GM13976 (cell line): ENCODE measurements at regions not wholly inside any gene's neighbourhood (a gene's known extent, or its start where the extent isn't known, plus 50 kb on each side); places are given as distances from the start of the nearest gene placed in this dataset.

Experiments
- DNase-seq: peaks from one replicate; pipeline ENCODE4 v3.0.0; 2012; ENCODE audit warnings: low spot score
- in situ Hi-C: fragments of 300-500 bp; cut with MboI; formaldehyde crosslinking; loops from one replicate; pipeline ENCODE4 v1.12.0; 2022; ENCODE audit warnings: low sequenced_read_pairs, mixed read lengths, inconsistent platforms; ENCODE audit not compliant: unreplicated experiment
- TF ChIP-seq, protein P1 (sequence below): IDR thresholded peaks from 2 replicates; pipeline ENCODE4 v1.5.1; 2012; ENCODE audit warnings: borderline replicate concordance, mild to moderate bottlenecking; ENCODE audit not compliant: insufficient read depth; ENCODE audit errors: extremely low read depth, missing control alignments, control extremely low read depth

DNA sequence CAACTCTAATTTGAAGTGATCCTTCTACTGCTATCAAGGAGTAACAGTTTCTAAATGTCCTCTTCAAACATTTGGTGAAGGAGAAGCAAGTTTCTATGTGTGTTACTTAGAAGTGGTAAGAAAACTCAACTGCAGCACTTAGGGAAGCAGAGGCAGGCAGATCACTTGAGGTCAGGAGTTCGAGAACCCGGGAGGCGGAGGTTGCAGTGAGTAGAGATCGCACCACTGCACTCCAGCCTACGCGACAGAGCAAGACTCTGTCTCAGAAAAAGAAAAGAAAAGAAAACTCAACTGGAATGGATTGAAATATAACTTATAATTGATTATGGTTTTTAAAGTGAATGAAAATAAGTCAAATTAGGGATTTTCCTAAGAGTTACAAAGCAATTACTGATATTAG is 169.7 kb upstream of the ATP2B1 start:
- TF ChIP-seq, protein P1, sequence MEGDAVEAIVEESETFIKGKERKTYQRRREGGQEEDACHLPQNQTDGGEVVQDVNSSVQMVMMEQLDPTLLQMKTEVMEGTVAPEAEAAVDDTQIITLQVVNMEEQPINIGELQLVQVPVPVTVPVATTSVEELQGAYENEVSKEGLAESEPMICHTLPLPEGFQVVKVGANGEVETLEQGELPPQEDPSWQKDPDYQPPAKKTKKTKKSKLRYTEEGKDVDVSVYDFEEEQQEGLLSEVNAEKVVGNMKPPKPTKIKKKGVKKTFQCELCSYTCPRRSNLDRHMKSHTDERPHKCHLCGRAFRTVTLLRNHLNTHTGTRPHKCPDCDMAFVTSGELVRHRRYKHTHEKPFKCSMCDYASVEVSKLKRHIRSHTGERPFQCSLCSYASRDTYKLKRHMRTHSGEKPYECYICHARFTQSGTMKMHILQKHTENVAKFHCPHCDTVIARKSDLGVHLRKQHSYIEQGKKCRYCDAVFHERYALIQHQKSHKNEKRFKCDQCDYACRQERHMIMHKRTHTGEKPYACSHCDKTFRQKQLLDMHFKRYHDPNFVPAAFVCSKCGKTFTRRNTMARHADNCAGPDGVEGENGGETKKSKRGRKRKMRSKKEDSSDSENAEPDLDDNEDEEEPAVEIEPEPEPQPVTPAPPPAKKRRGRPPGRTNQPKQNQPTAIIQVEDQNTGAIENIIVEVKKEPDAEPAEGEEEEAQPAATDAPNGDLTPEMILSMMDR: no peak
- in situ Hi-C loops: no loop called here
- no peak for DNase-seq

GRCh38 chr12:89877671-89878070 is 169.0 kb upstream of the ATP2B1 start:
- in situ Hi-C loops: no loop called here
- TF ChIP-seq, protein P1: no peak
- no peak for DNase-seq

GRCh38 chr12:89877136-89877535 is 168.5 kb upstream of the ATP2B1 start:
- TF ChIP-seq, protein P1: no peak
- in situ Hi-C loops: no loop called here
- DNase-seq: no peak

DNA sequence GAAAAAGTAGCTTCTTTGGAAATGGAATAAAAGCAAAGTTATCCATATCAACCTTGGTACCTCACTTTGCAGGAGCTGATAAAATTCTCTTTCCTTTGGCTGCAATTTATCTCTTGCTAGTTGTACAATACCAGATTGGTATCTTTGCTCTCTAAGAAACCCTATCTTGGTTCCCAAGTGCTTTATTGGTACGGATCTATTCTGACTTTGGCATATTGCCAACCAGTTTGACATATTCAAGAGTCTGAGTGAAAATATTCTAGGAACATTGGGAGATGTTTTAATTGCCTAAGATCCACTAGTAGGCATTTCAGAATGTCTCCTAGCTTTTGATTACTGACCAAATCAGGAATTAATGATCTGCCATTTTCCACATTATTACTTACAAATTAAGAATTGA is 167.2 kb upstream of the ATP2B1 start:
- TF ChIP-seq, protein P1: no peak
- no peak for DNase-seq
- in situ Hi-C loops: no loop called here

DNA sequence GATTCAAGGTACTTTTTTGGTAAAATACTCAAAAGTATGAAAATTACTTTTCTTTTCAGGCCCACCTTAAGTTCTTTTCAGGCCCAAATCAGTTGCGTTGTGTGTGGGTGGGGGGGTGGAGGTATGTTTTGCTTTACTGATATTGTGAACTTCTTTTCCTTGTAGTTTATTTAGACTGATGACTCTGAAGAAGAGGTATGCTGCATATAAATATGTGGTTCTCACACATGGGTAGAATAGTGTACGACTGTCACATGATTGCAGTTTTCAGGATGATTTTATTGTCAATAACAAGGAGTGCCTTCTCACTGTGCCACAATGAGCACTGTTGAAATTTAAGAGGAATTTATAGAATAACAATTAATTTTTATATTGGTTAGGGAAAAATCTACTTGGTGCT is 166.6 kb upstream of the ATP2B1 start:
- TF ChIP-seq, protein P1: no peak
- in situ Hi-C loops: no loop called here
- no peak for DNase-seq

DNA sequence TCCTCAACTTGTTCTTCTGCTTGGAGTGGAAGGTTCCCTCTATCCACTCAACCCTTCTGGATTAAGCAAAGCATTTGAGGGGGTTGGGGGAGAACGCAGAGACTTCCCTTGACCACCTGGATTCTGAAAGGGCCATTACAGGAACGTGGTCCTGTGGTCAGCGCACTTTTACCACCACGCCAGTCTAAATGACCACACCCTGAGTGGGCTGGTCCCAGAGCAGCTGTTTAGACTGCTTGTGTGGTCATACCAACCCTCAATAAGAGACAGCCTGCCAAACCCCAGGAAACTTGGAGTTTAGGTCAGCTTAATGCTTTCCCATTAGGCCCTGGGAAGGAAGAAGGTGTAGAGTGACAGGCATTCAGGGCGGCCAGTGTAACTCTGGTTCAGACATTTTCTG is 165.5 kb upstream of the ATP2B1 start:
- in situ Hi-C loops: no loop called here
- TF ChIP-seq, protein P1: no peak
- no peak for DNase-seq

DNA sequence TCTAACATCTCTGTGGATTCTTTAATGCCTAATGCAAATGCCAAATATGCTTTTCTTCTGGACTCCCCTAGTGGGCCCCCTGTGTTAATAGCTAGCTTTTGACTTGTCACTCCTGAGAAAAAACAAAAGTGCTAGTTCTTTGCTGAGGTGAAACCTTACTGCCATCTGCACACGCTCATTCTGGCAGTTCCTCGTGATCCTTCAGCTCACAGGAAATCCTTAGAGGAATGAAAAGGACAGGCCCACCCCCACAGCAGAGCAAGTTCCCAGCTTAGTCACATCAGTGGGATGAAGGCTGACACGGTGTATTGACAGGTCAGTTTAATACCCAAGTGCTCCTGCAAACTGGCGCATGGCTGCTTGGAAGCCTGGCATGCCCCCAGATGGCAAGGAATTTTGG is 165.1 kb upstream of the ATP2B1 start:
- in situ Hi-C loops: no loop called here
- DNase-seq: no peak
- TF ChIP-seq, protein P1: no peak
